ENCODE measurements at regions not wholly inside any gene's neighbourhood (a gene's known extent, or its start where the extent isn't known, plus 50 kb on each side); places are given as distances from the start of the nearest gene placed in this dataset.

DNA sequence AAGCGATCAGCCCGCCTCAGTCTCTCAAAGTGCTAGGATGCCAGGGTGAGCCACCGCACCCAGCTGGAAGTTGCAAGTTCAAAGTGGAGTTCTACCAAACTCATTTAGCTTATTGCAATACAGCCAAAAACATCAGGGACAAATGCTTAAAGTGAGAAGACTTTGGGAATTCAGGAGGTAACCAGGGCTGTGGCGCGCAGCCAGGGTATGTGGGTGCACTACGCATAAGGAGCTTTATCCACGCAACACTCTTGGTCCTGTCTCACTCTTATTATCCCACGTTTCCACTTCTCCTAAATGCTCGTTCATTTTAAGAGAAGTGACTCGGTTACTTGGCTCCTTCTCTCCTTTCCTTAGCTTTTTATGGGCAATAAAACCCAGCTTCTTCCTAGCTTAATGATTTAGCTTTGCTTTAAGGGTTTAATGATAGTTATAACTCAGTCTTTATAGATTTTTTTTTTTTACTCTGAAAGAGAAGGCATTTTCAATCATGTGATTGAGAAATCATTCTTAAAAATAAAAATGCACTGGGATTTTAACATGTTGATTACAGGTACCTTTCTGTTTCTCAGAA is 199.8 kb downstream of the KCNE4 start:
- SMC1A ChIA-PET (ENCODE audit: uncharacterized antibody, unreplicated experiment), result interaction anchor here (0.6 to 1.1 kb wide), 2 partner anchors 10 to 21 kb away, joined by 3 to 5 read pairs; no protein-coding TSS in a partner anchor
- RAD21 ChIA-PET (ENCODE audit: unreplicated experiment), result no interaction called here
- BruUV-seq (replicated peaks), result no TSS peak

DNA sequence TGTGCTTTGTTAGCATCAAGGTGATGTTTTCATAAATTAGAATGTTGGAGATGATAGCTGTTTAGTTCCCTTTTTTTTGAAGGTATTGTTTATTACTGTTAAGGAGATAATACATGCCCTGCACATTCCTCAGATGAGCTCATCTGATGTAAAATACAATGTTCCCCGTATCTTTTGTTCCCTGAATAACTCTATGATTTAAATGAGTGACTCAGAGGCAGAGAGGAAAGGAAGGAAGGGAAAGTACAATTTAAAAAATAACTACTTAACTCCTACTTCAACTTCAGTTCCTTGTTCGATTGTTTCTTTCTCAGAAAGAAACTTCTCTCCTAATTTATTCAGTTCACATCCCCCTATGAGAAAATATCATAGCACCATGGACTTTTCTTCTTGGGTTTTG is 208.7 kb downstream of the KCNE4 start:
- H3K9me3 ChIP-seq (replicated peaks; ENCODE audit: control insufficient read depth, insufficient read depth, low read length), result no peaks in the 10 kb centered on the region; the same call in 2 of the 3 replicates
- H3K27me3 ChIP-seq (replicated peaks in 1 of 2; ENCODE audit: control insufficient read depth in 2 of 2, insufficient read depth in 2 of 2, low read length in 1 of 2), result no peaks in the 10 kb centered on the region
- intact Hi-C loops (cut with micrococcal nuclease; ENCODE audit: unreplicated experiment) (no loop called here), in situ Hi-C loops (cut with MboI) (no loop called here)
- SMC1A ChIA-PET (ENCODE audit: uncharacterized antibody, unreplicated experiment), result no interaction called here
- no peak overlapping the region for H3K9ac ChIP-seq (ENCODE audit: control insufficient read depth, insufficient read depth, low read length)
- H4K20me1 ChIP-seq (ENCODE audit: control insufficient read depth, insufficient read depth), result no peaks in the 10 kb centered on the region
- no peak for DNase-seq (ENCODE audit: low read depth, low spot score)
- no peak overlapping the region for H2AFZ ChIP-seq (ENCODE audit: control insufficient read depth, low read depth, low read length)
- H3K4me2 ChIP-seq (ENCODE audit: control insufficient read depth, insufficient read depth), result no peak overlapping the region
- no peaks in the 10 kb centered on the region for H3K4me1 ChIP-seq (ENCODE audit: control insufficient read depth, insufficient read depth, low read length)
- no peaks in the 10 kb centered on the region for H3K79me2 ChIP-seq (ENCODE audit: control insufficient read depth, insufficient read depth, low read length)
- 0% methylated on average over 2 of the region's 2 CpGs for WGBS (ENCODE audit: insufficient coverage, insufficient replicate concordance, low lambda C conversion rate, missing lambda C conversion rate)
- no TSS peak for BruUV-seq (replicated peaks)
- no peak overlapping the region for H3K27ac ChIP-seq (ENCODE audit: control insufficient read depth, insufficient read depth)
- FAIRE-seq, result no peak
- POLR2A ChIA-PET, result interaction anchor here (0.6 kb wide), 1 partner anchor 562 kb away, joined by 9 read pairs; no protein-coding TSS in a partner anchor
- TF ChIP-seq RUNX3 (IDR thresholded peaks at IDR 0.05; ENCODE audit: low read length) (no peak), BHLHE40 (IDR thresholded peaks at IDR 0.05; ENCODE audit: borderline replicate concordance in 1 of 2, low read depth in 2 of 2, low read length in 1 of 2) (no peak), HCFC1 (IDR thresholded peaks at IDR 0.05; ENCODE audit: low read length) (no peak)
- H3K4me3 ChIP-seq, result no peak overlapping the region
- RAD21 ChIA-PET (ENCODE audit: unreplicated experiment), result no interaction called here
- no peak for ATAC-seq
- CTCF ChIA-PET, result no interaction called here
- no peaks in the 10 kb centered on the region for H3K36me3 ChIP-seq (ENCODE audit: control insufficient read depth in 2 of 2, insufficient read depth in 2 of 2, low read length in 1 of 2)

More for the DNA sequence above, 199.8 kb downstream of the KCNE4 start:
- ChIA-PET CTCF (interaction anchor here (1.1 to 1.2 kb wide), 2 partner anchors 11 to 55 kb away, joined by 3 read pairs; no protein-coding TSS in a partner anchor), POLR2A (no interaction called here)
- H3K27me3 ChIP-seq (replicated peaks in 1 of 2; ENCODE audit: control insufficient read depth in 2 of 2, insufficient read depth in 2 of 2, low read length in 1 of 2), result no peaks in the 10 kb centered on the region; a peak in 1 of 4 replicates
- WGBS (ENCODE audit: insufficient coverage, insufficient replicate concordance, low lambda C conversion rate, missing lambda C conversion rate), result 50% methylated on average over 10 of the region's 10 CpGs
- no peaks in the 10 kb centered on the region for H4K20me1 ChIP-seq (ENCODE audit: control insufficient read depth, insufficient read depth)
- H3K9me3 ChIP-seq (replicated peaks; ENCODE audit: control insufficient read depth, insufficient read depth, low read length), result no peaks in the 10 kb centered on the region
- ATAC-seq (no peak), DNase-seq (ENCODE audit: low read depth, low spot score) (no peak), FAIRE-seq (no peak)
- no peaks in the 10 kb centered on the region for H3K4me1 ChIP-seq (ENCODE audit: control insufficient read depth, insufficient read depth, low read length)
- H3K79me2 ChIP-seq (ENCODE audit: control insufficient read depth, insufficient read depth, low read length), result no peaks in the 10 kb centered on the region
- no peaks in the 10 kb centered on the region for H3K36me3 ChIP-seq (ENCODE audit: control insufficient read depth in 2 of 2, insufficient read depth in 2 of 2, low read length in 1 of 2)
- no peak overlapping the region for H3K4me2 ChIP-seq (ENCODE audit: control insufficient read depth, insufficient read depth)
- H3K27ac ChIP-seq (ENCODE audit: control insufficient read depth, insufficient read depth), result no peak overlapping the region
- H3K9ac ChIP-seq (ENCODE audit: control insufficient read depth, insufficient read depth, low read length), result no peak overlapping the region
- intact Hi-C loops (cut with micrococcal nuclease; ENCODE audit: unreplicated experiment) (no loop called here), in situ Hi-C loops (cut with MboI) (no loop called here)
- no peak overlapping the region for H3K4me3 ChIP-seq
- TF ChIP-seq SIN3A (IDR thresholded peaks at IDR 0.05; ENCODE audit: low read depth, low read length) (no peak), HDAC6 (IDR thresholded peaks at IDR 0.05; ENCODE audit: unreplicated experiment) (no peak), NFIC (IDR thresholded peaks at IDR 0.05; ENCODE audit: low read depth, low read length) (no peak), CBX3 (IDR thresholded peaks at IDR 0.05; ENCODE audit: borderline replicate concordance, low read depth) (no peak), RFX5 (IDR thresholded peaks at IDR 0.05; ENCODE audit: low read depth, low read length) (no peak), HDGF (IDR thresholded peaks at IDR 0.05) (no peak), CBFB (IDR thresholded peaks at IDR 0.05; ENCODE audit: low read depth) (no peak)
- no peak overlapping the region for H2AFZ ChIP-seq (ENCODE audit: control insufficient read depth, low read depth, low read length)

Data from GM12878 (cell line).